Fibroblast of skin of scalp (primary cell): ENCODE measurements at regions not wholly inside any gene's neighbourhood (a gene's known extent, or its start where the extent isn't known, plus 50 kb on each side); places are given as distances from the start of the nearest gene placed in this dataset.

ENCODE experiments used
- DNase-seq: peaks from one replicate; pipeline ENCODE4 v3.0.0-alpha.2; 2013

- DNase-seq = no peak
These were observed 163.5 kb upstream of the LYZL2 start for GRCh38 chr10:30793093-30793492.

GRCh38 chr10:30792025-30792424, 162.5 kb upstream of the LYZL2 start:
- no peak for DNase-seq

- no peak for DNase-seq
These were observed 161.7 kb upstream of the LYZL2 start for GRCh38 chr10:30791197-30791611.

GRCh38 chr10:30789806-30790205, 160.3 kb upstream of the LYZL2 start:
- DNase-seq = no peak

- DNase-seq = peak; percentile 23
These were observed 158.8 kb upstream of the LYZL2 start for GRCh38 chr10:30788307-30788706.

- no peak for DNase-seq
These were observed 157.4 kb upstream of the LYZL2 start for GRCh38 chr10:30786906-30787305.

GRCh38 chr10:30786131-30786530, 156.6 kb upstream of the LYZL2 start:
- peak; percentile 48 for DNase-seq

- DNase-seq = peak; percentile 77
These were observed 155.5 kb upstream of the LYZL2 start for GRCh38 chr10:30784897-30785605.

- peak; percentile 62 for DNase-seq
These were observed 155.0 kb upstream of the LYZL2 start for GRCh38 chr10:30784524-30784896.

GRCh38 chr10:30783939-30784501, 154.5 kb upstream of the LYZL2 start:
- peak; percentile 93 for DNase-seq

- peak; percentile 66 for DNase-seq
These were observed 153.2 kb upstream of the LYZL2 start for GRCh38 chr10:30782537-30783461.

GRCh38 chr10:30782157-30782536, 152.6 kb upstream of the LYZL2 start:
- DNase-seq = no peak

- no peak for DNase-seq
These were observed 152.1 kb upstream of the LYZL2 start for GRCh38 chr10:30781670-30782121.

GRCh38 chr10:30778769-30779168, 149.2 kb upstream of the LYZL2 start:
- no peak for DNase-seq

GRCh38 chr10:30775779-30776591, 146.4 kb upstream of the LYZL2 start:
- peak; percentile 88 for DNase-seq

GRCh38 chr10:30774261-30774660, 144.7 kb upstream of the LYZL2 start:
- no peak for DNase-seq

- no peak for DNase-seq
These were observed 143.9 kb upstream of the LYZL2 start for GRCh38 chr10:30773501-30773900.

GRCh38 chr10:30770816-30771215, 141.3 kb upstream of the LYZL2 start:
- DNase-seq = no peak

- no peak for DNase-seq
These were observed 140.7 kb upstream of the LYZL2 start for GRCh38 chr10:30770229-30770628.

- DNase-seq = no peak
These were observed 139.8 kb upstream of the LYZL2 start for GRCh38 chr10:30769361-30769760.

GRCh38 chr10:30765616-30766015, 136.1 kb upstream of the LYZL2 start:
- DNase-seq = no peak

- no peak for DNase-seq
These were observed 135.6 kb upstream of the LYZL2 start for GRCh38 chr10:30765022-30765615.
